ENCODE measurements at regions not wholly inside any gene's neighbourhood (a gene's known extent, or its start where the extent isn't known, plus 50 kb on each side); places are given as distances from the start of the nearest gene placed in this dataset.

GRCh38 chr12:107593713-107594381, 91.8 kb upstream of the PWP1 start:
- Histone ChIP-seq H3K4me2 (no peak overlapping the region), H3K27me3 (ENCODE audit: insufficient read depth) (no peaks in the 10 kb centered on the region), H3K4me1 (ENCODE audit: insufficient read depth) (no peaks in the 10 kb centered on the region), H2AFZ (no peak overlapping the region), H3K4me3 (no peak overlapping the region), H3K27ac (ENCODE audit: low read depth) (no peak overlapping the region), H4K20me1 (replicated peaks; ENCODE audit: insufficient read depth) (no peaks in the 10 kb centered on the region), H3K9me2 (ENCODE audit: insufficient read depth) (peaks cover 9% of the 10 kb centered on the region), H3K79me2 (replicated peaks; ENCODE audit: insufficient read depth) (no peaks in the 10 kb centered on the region), H3K36me3 (ENCODE audit: insufficient read depth) (no peaks in the 10 kb centered on the region), H3F3A (replicated peaks; ENCODE audit: low read depth) (no peaks in the 10 kb centered on the region)
- Mint-ChIP-seq H3K9me3 (peaks cover 7% of the 10 kb centered on the region), H3K36me3 (ENCODE audit: low read depth) (peaks cover 9% of the 10 kb centered on the region; the same call in 1 of the 3 replicates), H3K4me1 (no peaks in the 10 kb centered on the region), H3K27ac (no peak overlapping the region), H3K4me3 (no peak overlapping the region), H3K27me3 (ENCODE audit: insufficient read depth, low read depth, poor library complexity) (no peaks in the 10 kb centered on the region)
- ATAC-seq = peak; percentile 38; the same call in 1 of the 3 replicates
- peak; percentile 45 for DNase-seq (ENCODE audit: low spot score)
- TF ChIP-seq STAT1 (IDR thresholded peaks at IDR 0.05; ENCODE audit: unreplicated experiment) (no peak), CREB1 (CRISPR knock-in tag; IDR thresholded peaks at IDR 0.05; ENCODE audit: low read depth) (0 out of 2 replicates have a peak, but pooled peaks have one; percentile 22)

- Histone ChIP-seq H3K4me1 (ENCODE audit: insufficient read depth) (no peaks in the 10 kb centered on the region), H3F3A (replicated peaks; ENCODE audit: low read depth) (no peaks in the 10 kb centered on the region), H4K20me1 (replicated peaks; ENCODE audit: insufficient read depth) (no peaks in the 10 kb centered on the region), H3K4me3 (no peak overlapping the region), H3K27ac (ENCODE audit: low read depth) (no peak overlapping the region), H2AFZ (no peak overlapping the region), H3K79me2 (replicated peaks; ENCODE audit: insufficient read depth) (no peaks in the 10 kb centered on the region), H3K36me3 (ENCODE audit: insufficient read depth) (no peaks in the 10 kb centered on the region), H3K4me2 (no peak overlapping the region), H3K9me2 (ENCODE audit: insufficient read depth) (peaks cover 9% of the 10 kb centered on the region), H3K27me3 (ENCODE audit: insufficient read depth) (no peaks in the 10 kb centered on the region)
- Mint-ChIP-seq H3K4me3 (no peak overlapping the region), H3K27ac (no peak overlapping the region), H3K4me1 (no peaks in the 10 kb centered on the region), H3K27me3 (ENCODE audit: insufficient read depth, low read depth, poor library complexity) (no peaks in the 10 kb centered on the region), H3K9me3 (peaks cover 7% of the 10 kb centered on the region), H3K36me3 (ENCODE audit: low read depth) (peaks cover 9% of the 10 kb centered on the region; the same call in 1 of the 3 replicates)
- no peak for DNase-seq (ENCODE audit: low spot score)
- ATAC-seq = no peak
- TF ChIP-seq CREB1 (CRISPR knock-in tag; IDR thresholded peaks at IDR 0.05; ENCODE audit: low read depth) = no peak
- TF ChIP-seq ETS1 (IDR thresholded peaks at IDR 0.05) = no peak
These were observed 90.6 kb upstream of the PWP1 start for GRCh38 chr12:107594995-107595394.

GRCh38 chr12:107597695-107598410, 87.7 kb upstream of the PWP1 start:
- no peaks in the 10 kb centered on the region for H3K36me3 ChIP-seq (ENCODE audit: insufficient read depth)
- H3K4me3 Mint-ChIP-seq = no peak overlapping the region
- no peak overlapping the region for H3K27ac Mint-ChIP-seq
- H3K79me2 ChIP-seq (replicated peaks; ENCODE audit: insufficient read depth) = no peaks in the 10 kb centered on the region
- no peak for ATAC-seq
- no peak overlapping the region for H2AFZ ChIP-seq
- H4K20me1 ChIP-seq (replicated peaks; ENCODE audit: insufficient read depth) = no peaks in the 10 kb centered on the region; the same call in 1 of the 2 replicates
- no peaks in the 10 kb centered on the region for H3K27me3 ChIP-seq (ENCODE audit: insufficient read depth)
- DNase-seq (ENCODE audit: low spot score) = no peak
- H3F3A ChIP-seq (replicated peaks; ENCODE audit: low read depth) = no peaks in the 10 kb centered on the region
- H3K4me3 ChIP-seq = no peak overlapping the region
- H3K36me3 Mint-ChIP-seq (ENCODE audit: low read depth) = peaks cover 9% of the 10 kb centered on the region; the same call in 1 of the 3 replicates
- H3K4me1 Mint-ChIP-seq = no peaks in the 10 kb centered on the region
- H3K9me3 Mint-ChIP-seq = peaks cover 7% of the 10 kb centered on the region
- H3K27ac ChIP-seq (ENCODE audit: low read depth) = no peak overlapping the region
- 0 out of 2 replicates have a peak, but pooled peaks cover 3% of the 10 kb centered on the region for H3K9me2 ChIP-seq (ENCODE audit: insufficient read depth)
- H3K4me1 ChIP-seq (ENCODE audit: insufficient read depth) = no peaks in the 10 kb centered on the region
- no peak overlapping the region for H3K4me2 ChIP-seq
- peaks cover 4% of the 10 kb centered on the region for H3K27me3 Mint-ChIP-seq (ENCODE audit: insufficient read depth, low read depth, poor library complexity)
- no peak for TF ChIP-seq CREB1 (CRISPR knock-in tag; IDR thresholded peaks at IDR 0.05; ENCODE audit: low read depth)
- TF ChIP-seq ZNF331 (CRISPR knock-in tag; IDR thresholded peaks at IDR 0.05; ENCODE audit: low read depth) = no peak
- no peak for TF ChIP-seq NANOG (IDR thresholded peaks at IDR 0.05; ENCODE audit: borderline replicate concordance)
- no peak for TF ChIP-seq ZNF462 (CRISPR knock-in tag; IDR thresholded peaks at IDR 0.05)

Measured in GM23338 (cell line).